ENCODE measurements at regions not wholly inside any gene's neighbourhood (a gene's known extent, or its start where the extent isn't known, plus 50 kb on each side); places are given as distances from the start of the nearest gene placed in this dataset.
"Not testable (repeated sequence)": the region's sequence is repeated elsewhere in the genome, so short reads cannot be mapped to it uniquely, and the experiment has no call there.

GRCh38 chr7:69510114-69510513 lies 88.2 kb upstream of the AUTS2 start:
- no peak for DNase-seq

GRCh38 chr7:69515495-69516212 lies 82.6 kb upstream of the AUTS2 start:
- no peak for DNase-seq

- DNase-seq = no peak
Observed at GRCh38 chr7:69516238-69516820, 81.9 kb upstream of the AUTS2 start.

GRCh38 chr7:69517985-69518704 lies 80.1 kb upstream of the AUTS2 start:
- DNase-seq = no peak

- no peak for DNase-seq
Observed at GRCh38 chr7:69518705-69519077, 79.6 kb upstream of the AUTS2 start.

GRCh38 chr7:69526570-69526969 lies 71.7 kb upstream of the AUTS2 start:
- DNase-seq = no peak

GRCh38 chr7:69527706-69528105 lies 70.6 kb upstream of the AUTS2 start:
- DNase-seq = no peak

- DNase-seq = no peak
Observed at GRCh38 chr7:69531050-69531449, 67.2 kb upstream of the AUTS2 start.

GRCh38 chr7:69534461-69535041 lies 63.7 kb upstream of the AUTS2 start:
- no peak for DNase-seq

GRCh38 chr7:69537691-69538090 lies 60.6 kb upstream of the AUTS2 start:
- DNase-seq = no peak

- no peak for DNase-seq
Observed at GRCh38 chr7:69539531-69539930, 58.7 kb upstream of the AUTS2 start.

- no peak for DNase-seq
Observed at GRCh38 chr7:69540287-69540686, 58.0 kb upstream of the AUTS2 start.

- DNase-seq = not testable (repeated sequence)
Observed at GRCh38 chr7:69541779-69542432, 56.4 kb upstream of the AUTS2 start.

- no peak for DNase-seq
Observed at GRCh38 chr7:69545175-69545574, 53.1 kb upstream of the AUTS2 start.

All from NCI-H187 treated with DMSO at 0.1 percent for 48 hours (cell line).